Activated CD4-positive, CD25-positive, alpha-beta regulatory T cell treated with anti-CD3 and anti-CD28 coated beads, Interleukin-2, amount 50 U/mL, for 24 hours (primary cell): ENCODE measurements at regions not wholly inside any gene's neighbourhood (a gene's known extent, or its start where the extent isn't known, plus 50 kb on each side); places are given as distances from the start of the nearest gene placed in this dataset.
"Not testable (repeated sequence)": the region's sequence is repeated elsewhere in the genome, so short reads cannot be mapped to it uniquely, and the experiment has no call there.

Experiments used
- ATAC-seq, 2 donors: fragments of 150-1000 bp; cut with Tn5 transposase; one replicate each; pipeline ENCODE4 v1.10.0; 2021; ENCODE audit warnings: mild to moderate bottlenecking in 1 of 2, moderate library complexity in 1 of 2

GRCh38 chr1:120941066-120941465 lies 51.5 kb downstream of the PPIAL4A start:
- not testable (repeated sequence) for ATAC-seq

- peak in 1 of 2 donors; percentile 3 for ATAC-seq
These were observed 52.3 kb downstream of the PPIAL4A start for GRCh38 chr1:120941836-120942217.

GRCh38 chr1:120942218-120942944 lies 52.8 kb downstream of the PPIAL4A start:
- peak; percentile 80 for ATAC-seq

GRCh38 chr1:120942945-120943319 lies 53.4 kb downstream of the PPIAL4A start:
- not testable (repeated sequence) for ATAC-seq

GRCh38 chr1:120944691-120945090 lies 55.1 kb downstream of the PPIAL4A start:
- not testable (repeated sequence) for ATAC-seq

GRCh38 chr1:120945122-120945521 lies 55.6 kb downstream of the PPIAL4A start:
- ATAC-seq = not testable (repeated sequence)

- not testable (repeated sequence) for ATAC-seq
These were observed 57.5 kb downstream of the PPIAL4A start for GRCh38 chr1:120947114-120947513.

- ATAC-seq = not testable (repeated sequence)
These were observed 60.2 kb downstream of the PPIAL4A start for GRCh38 chr1:120949724-120950123.

GRCh38 chr1:120950633-120951032 lies 61.1 kb downstream of the PPIAL4A start:
- not testable (repeated sequence) for ATAC-seq

GRCh38 chr1:120951100-120951499 lies 61.5 kb downstream of the PPIAL4A start:
- not testable (repeated sequence) for ATAC-seq

GRCh38 chr1:120952207-120952870 lies 62.8 kb downstream of the PPIAL4A start:
- not testable (repeated sequence) for ATAC-seq

- not testable (repeated sequence) for ATAC-seq
These were observed 63.3 kb downstream of the PPIAL4A start for GRCh38 chr1:120952871-120953265.

- ATAC-seq = no peak
These were observed 65.2 kb downstream of the PPIAL4A start for GRCh38 chr1:120954736-120955135.

GRCh38 chr1:120955961-120956360 lies 66.4 kb downstream of the PPIAL4A start:
- not testable (repeated sequence) for ATAC-seq

GRCh38 chr1:120966018-120966417 lies 76.4 kb downstream of the PPIAL4A start:
- ATAC-seq = not testable (repeated sequence)

GRCh38 chr1:120972863-120973262 lies 83.3 kb downstream of the PPIAL4A start:
- not testable (repeated sequence) for ATAC-seq

GRCh38 chr1:120973836-120974235 lies 84.3 kb downstream of the PPIAL4A start:
- not testable (repeated sequence) for ATAC-seq

- ATAC-seq = not testable (repeated sequence)
These were observed 87.7 kb downstream of the PPIAL4A start for GRCh38 chr1:120977279-120977678.

GRCh38 chr1:120981489-120982094 lies 92.0 kb downstream of the PPIAL4A start:
- not testable (repeated sequence) for ATAC-seq

GRCh38 chr1:120994614-120995013 lies 105.0 kb downstream of the PPIAL4A start:
- not testable (repeated sequence) for ATAC-seq

GRCh38 chr1:120995025-120995424 lies 105.5 kb downstream of the PPIAL4A start:
- peak; percentile 88 to 95 for ATAC-seq

- ATAC-seq = not testable (repeated sequence)
These were observed 111.6 kb downstream of the PPIAL4A start for GRCh38 chr1:121001090-121001726.

- not testable (repeated sequence) for ATAC-seq
These were observed 113.7 kb downstream of the PPIAL4A start for GRCh38 chr1:121003230-121003629.
